HUDEP-2 (cell line): ENCODE measurements at regions not wholly inside any gene's neighbourhood (a gene's known extent, or its start where the extent isn't known, plus 50 kb on each side); places are given as distances from the start of the nearest gene placed in this dataset.
"Not testable (repeated sequence)": the region's sequence is repeated elsewhere in the genome, so short reads cannot be mapped to it uniquely, and the experiment has no call there.

Source experiments
- DNase-seq, 76 experiments: peaks; one replicate each; lab custom pipeline; 2025; ENCODE audit not compliant: unreplicated experiment in 76 of 76; lab: John Stamatoyannopoulos, UW

- no peak for DNase-seq
These were observed 546.2 kb downstream of the TMEM135 start for GRCh38 chr11:87583931-87584330.

DNA sequence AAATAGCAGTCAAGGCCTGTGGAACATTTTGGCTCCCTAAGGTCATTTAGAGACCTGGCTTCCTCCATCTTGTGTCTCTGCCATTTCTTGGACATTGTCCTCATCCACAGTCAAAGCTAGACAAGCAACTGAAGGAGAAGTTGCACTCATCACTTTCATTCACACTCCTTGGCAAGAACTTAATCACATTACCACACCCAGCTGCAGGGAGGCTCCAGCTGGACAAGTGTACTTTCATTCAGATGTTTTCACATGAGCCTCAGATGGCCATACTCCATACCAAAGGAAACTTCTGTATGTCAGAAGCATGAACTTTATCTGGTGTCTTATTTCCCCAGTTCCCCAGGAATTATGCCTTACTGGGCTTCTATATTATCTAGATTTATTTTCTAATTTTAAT lies 537.4 kb downstream of the TMEM135 start:
- no peak for DNase-seq

- no peak for DNase-seq
These were observed 536.5 kb downstream of the TMEM135 start for GRCh38 chr11:87574193-87574592.

GRCh38 chr11:87573708-87574107 lies 536.0 kb downstream of the TMEM135 start:
- no peak for DNase-seq

- no peak for DNase-seq
These were observed 535.1 kb downstream of the TMEM135 start for GRCh38 chr11:87572881-87573280.

DNA sequence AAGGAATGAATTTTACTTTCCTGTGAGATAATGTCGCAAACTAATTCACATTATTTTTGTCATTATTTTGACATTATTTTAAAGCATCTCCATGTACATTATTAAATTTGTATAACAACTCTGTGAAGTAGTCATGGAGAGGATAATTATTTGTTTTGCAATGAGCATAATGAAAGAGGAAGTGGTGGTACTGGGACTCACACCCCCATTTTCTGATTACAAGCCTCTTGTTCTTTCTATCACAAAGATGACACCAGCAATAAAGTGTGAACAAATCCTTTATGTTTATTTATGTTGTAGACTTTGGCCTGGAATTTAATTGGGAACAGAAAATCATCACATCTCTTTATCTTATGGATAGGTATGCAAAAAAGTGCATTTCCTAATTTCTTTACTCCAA lies 522.6 kb downstream of the TMEM135 start:
- DNase-seq, result no peak

DNA sequence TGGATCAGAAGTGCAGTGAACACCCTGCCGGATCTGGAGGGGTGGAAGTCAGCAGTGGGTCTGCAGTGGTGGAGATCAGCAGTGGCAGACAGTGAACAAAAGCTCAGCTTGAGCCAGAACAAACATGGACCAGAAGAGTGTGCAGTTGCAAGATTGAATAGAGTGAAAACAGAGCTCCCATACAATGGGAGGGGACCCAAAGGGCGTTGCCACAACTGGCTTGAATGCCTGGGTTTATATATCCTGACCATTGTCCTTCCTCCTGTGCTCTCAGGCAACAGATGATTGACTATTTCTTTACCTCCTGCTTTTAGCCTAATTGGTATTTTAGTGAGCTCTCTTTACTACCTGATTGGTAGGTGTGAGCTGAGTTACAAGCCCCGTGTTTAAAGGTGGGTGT lies 522.1 kb downstream of the TMEM135 start:
- not testable (repeated sequence) for DNase-seq

DNA sequence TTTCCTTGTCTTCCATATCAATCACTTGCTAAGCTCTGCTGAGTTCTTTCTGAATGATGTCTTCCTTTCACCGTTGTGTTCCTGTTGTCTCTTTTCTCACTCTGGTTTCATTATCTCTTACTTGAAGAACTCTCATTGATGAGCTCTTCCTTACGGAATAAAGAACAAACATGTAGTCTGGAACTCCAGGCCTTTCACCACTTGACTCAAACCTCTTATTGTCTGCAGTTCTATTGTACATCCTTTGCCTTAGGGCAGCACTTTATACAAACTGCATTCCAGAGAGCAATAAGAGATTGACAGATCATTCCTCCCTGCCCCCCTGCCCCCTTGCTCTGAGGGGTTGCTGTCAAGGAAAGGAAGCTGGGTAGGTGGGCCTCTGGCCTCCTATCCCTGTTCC lies 517.4 kb downstream of the TMEM135 start:
- no peak for DNase-seq

GRCh38 chr11:87548797-87549196 lies 511.1 kb downstream of the TMEM135 start:
- DNase-seq, result no peak

DNA sequence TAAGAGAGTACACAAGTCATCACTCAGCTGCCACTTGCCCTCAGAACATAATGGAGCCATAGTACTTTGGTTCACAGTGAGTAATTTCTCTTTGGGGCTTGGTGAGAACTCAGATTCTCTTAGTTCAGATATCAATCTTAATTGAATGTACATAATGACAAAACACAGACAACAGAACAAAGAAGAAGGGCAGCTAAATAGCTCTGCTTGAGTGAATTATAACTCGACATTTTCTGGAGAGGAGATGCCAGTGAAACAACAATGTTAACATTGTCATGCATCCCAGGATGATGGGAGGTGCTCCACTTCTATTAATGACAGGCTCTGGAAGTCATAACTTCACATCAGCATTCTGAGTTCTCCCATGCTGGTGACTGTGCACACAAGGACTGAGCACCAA lies 508.1 kb downstream of the TMEM135 start:
- no peak for DNase-seq

DNA sequence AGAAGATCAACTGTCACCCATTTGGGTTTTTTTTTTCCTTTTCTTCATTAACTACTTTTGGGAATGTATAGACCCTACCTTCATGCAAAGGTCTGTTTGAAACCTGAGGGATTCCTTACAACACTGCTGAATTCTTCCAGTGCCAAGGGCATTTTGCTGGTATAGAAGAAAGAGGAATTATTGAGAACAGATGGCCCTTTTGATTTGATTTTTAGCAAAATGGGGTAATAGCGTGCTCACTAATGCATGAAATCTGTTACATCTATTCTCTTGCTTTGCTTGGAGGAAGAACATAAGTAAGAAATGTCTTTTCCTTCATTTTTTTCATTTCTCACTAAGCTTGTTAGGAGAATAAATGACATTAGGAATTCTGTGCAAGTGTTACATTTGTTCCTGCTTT lies 501.9 kb downstream of the TMEM135 start:
- DNase-seq, result no peak

DNA sequence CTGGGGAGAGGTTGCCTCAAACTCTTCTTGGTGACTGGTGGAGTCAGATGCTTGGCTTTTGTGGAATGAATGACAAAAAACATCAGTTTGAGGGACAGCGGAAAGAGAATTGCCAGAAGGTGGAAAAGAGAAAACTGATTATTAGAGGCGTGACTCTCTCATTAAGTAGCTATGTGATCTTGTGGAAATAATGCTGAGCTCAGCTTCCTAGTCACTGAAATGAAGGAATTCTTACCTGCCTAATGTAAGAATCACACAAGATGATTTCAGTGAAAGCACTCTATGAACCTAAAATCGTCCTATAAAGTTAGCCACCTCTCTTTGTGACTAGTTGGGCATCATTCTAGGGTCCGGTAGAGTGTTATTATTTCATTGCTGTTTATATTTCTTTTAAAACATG lies 498.8 kb downstream of the TMEM135 start:
- no peak for DNase-seq

GRCh38 chr11:87536016-87536415 lies 498.3 kb downstream of the TMEM135 start:
- no peak for DNase-seq

DNA sequence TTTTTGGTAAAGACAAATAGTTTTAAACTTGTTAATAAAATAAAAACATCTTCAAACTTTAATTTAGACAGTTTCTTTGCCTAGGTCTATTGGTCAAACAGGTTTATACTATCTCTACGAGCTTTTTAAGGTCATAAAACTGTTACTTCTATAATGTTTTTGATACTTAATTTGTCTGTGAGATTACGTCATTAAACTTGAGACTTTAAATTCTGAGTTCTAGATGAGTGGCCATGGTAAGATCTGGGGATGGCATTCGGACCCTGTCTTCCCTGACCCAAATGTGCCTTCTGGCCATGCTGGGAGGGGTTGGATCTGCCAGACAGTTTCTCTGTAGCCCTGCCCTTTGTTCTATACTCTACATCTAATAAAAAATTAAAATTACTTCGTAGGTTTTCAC lies 497.8 kb downstream of the TMEM135 start:
- no peak for DNase-seq

GRCh38 chr11:87531835-87532234 lies 494.1 kb downstream of the TMEM135 start:
- DNase-seq, result not testable (repeated sequence)

DNA sequence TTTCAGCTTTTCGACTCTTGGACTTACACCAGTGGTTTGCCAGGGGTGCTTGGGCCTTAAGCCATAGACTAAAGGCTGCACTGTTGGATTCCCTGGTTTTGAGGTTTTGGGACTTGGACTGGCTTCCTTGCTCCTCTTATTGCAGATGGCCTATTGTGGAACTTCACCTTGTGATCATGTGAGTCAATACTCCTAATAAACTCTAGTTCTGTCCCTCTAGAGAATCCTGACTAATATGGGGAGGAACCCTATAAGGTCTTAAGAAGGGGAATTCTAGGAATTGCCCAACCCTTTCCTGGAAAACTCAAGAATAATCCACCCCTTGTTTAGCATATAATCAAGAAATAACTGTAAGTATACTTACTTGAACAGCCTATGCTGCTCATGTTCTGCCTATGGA lies 491.8 kb downstream of the TMEM135 start:
- no peak for DNase-seq

GRCh38 chr11:87528752-87529151 lies 491.0 kb downstream of the TMEM135 start:
- DNase-seq, result no peak

DNA sequence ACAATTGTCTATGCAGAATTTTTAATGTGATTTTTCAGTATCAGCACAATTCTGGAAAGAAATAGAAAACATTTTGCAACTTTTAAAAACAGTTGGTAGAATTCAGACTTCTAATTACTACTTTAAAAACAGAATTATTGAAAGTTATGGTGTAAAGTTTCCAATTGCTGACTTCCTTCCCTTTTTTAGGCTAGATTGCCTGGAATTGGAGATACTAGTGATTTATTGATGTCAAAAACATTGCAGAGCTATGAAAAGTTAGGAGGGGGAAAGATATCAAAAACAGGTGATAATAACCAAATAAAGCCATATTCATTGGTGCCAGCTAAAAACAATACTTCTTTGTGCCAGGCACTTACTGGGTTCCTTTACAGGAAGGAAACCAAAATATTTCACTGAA lies 485.5 kb downstream of the TMEM135 start:
- DNase-seq, result no peak

GRCh38 chr11:87518266-87518665 lies 480.5 kb downstream of the TMEM135 start:
- no peak for DNase-seq

- no peak for DNase-seq
These were observed 479.6 kb downstream of the TMEM135 start for GRCh38 chr11:87517351-87517750.

DNA sequence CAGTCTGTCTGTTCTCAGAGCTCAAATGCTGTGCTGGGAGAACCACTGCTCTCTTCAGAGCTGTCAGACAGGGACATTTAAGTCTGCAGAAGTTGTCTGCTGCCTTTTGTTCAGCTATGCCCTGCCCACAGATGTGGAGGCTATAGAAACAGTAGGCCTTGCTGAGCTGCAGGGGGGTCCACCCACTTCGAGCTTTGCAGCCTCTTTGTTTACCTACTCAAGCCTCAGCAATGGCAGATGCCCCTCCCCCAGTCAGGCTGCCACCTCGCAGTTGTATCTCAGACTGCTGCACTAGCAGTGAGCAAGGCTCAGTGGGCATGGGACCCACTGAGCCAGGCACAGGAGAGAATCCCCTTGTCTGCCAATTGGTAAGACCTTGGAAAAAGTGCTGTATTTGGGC lies 470.0 kb downstream of the TMEM135 start:
- DNase-seq, result not testable (repeated sequence)

- DNase-seq, result not testable (repeated sequence)
These were observed 469.2 kb downstream of the TMEM135 start for GRCh38 chr11:87506946-87507345.

DNA sequence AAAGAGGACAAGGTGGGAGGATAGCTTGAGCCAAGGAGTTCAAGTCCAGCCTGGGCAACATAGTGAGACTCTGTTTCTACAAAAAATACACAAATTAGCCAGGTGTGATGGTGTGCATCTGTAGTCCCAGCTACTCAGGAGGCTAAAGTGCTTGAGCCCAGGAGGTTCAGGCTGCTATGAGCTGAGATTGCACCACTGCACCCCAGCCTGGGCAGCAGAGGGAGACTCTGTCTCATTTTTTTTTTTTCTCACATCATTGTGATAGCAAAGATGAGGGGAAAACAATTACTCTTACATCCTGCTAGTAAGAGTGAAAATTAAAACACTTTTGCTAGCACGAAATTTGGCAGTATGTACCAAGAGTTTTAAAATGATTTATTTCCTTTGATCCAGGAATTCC lies 463.7 kb downstream of the TMEM135 start:
- no peak for DNase-seq

GRCh38 chr11:87494936-87495335 lies 457.2 kb downstream of the TMEM135 start:
- not testable (repeated sequence) for DNase-seq
